Fibroblast of lung (primary cell): ENCODE measurements at regions not wholly inside any gene's neighbourhood (a gene's known extent, or its start where the extent isn't known, plus 50 kb on each side); places are given as distances from the start of the nearest gene placed in this dataset.

Experiments used
- CTCF ChIP-seq, 2 donors: IDR thresholded peaks in 1 of 2; conservative IDR thresholded peaks in 1 of 2; 1 replicate in 1 of 2; 2 replicates in 1 of 2; pipeline ENCODE4 v1.5.1; 2011 to 2012; ENCODE audit warnings: low read length in 2 of 2, control low read depth in 1 of 2, inconsistent platforms in 1 of 2, low read depth in 1 of 2, mild to moderate bottlenecking in 1 of 2
- EZH2 ChIP-seq: IDR thresholded peaks from 2 replicates; pipeline ENCODE4 v1.5.1; 2012; ENCODE audit warnings: low read length, control low read depth, mild to moderate bottlenecking; ENCODE audit errors: missing control alignments

GRCh38 chr10:2108496-2108895 is 371.2 kb upstream of the ADARB2 start:
- TF ChIP-seq CTCF (conservative IDR thresholded peaks at IDR 0.05 in 1 of 2, IDR thresholded peaks at IDR 0.05 in 1 of 2; ENCODE audit: low read depth in 1 of 2, low read length in 2 of 2) (no peak), EZH2 (no peak)
